ENCODE measurements at regions not wholly inside any gene's neighbourhood (a gene's known extent, or its start where the extent isn't known, plus 50 kb on each side); places are given as distances from the start of the nearest gene placed in this dataset.

GRCh38 chr17:68127914-68128313 is 92.4 kb downstream of the KPNA2 start:
- Mint-ChIP-seq H3K36me3 (ENCODE audit: low read depth) (peaks cover 65% of the 10 kb centered on the region), H3K9me3 (no peaks in the 10 kb centered on the region), H3K27me3 (no peaks in the 10 kb centered on the region), H3K4me1 (no peaks in the 10 kb centered on the region), H3K27ac (no peak overlapping the region), H3K4me3 (no peak overlapping the region)
- no peak for ATAC-seq (replicated peaks)

- Mint-ChIP-seq H3K36me3 (ENCODE audit: low read depth) (peaks cover 39% of the 10 kb centered on the region), H3K27me3 (no peaks in the 10 kb centered on the region), H3K9me3 (no peaks in the 10 kb centered on the region), H3K27ac (no peak overlapping the region), H3K4me1 (no peaks in the 10 kb centered on the region), H3K4me3 (no peak overlapping the region)
- no peak for ATAC-seq (replicated peaks)
Observed at GRCh38 chr17:68131456-68131855, 95.9 kb downstream of the KPNA2 start.

GRCh38 chr17:68133346-68134045 is 98.0 kb downstream of the KPNA2 start:
- no peak for ATAC-seq (replicated peaks)
- H3K9me3 Mint-ChIP-seq = no peaks in the 10 kb centered on the region

GRCh38 chr17:68134046-68134637 is 98.6 kb downstream of the KPNA2 start:
- Mint-ChIP-seq H3K36me3 (ENCODE audit: low read depth) (peaks cover 13% of the 10 kb centered on the region), H3K27ac (no peak overlapping the region), H3K4me1 (no peaks in the 10 kb centered on the region), H3K4me3 (no peak overlapping the region), H3K27me3 (no peaks in the 10 kb centered on the region), H3K9me3 (no peaks in the 10 kb centered on the region)
- no peak for ATAC-seq (replicated peaks)

More at GRCh38 chr17:68133346-68134045, 98.0 kb downstream of the KPNA2 start:
- Mint-ChIP-seq H3K4me1 (no peaks in the 10 kb centered on the region), H3K36me3 (ENCODE audit: low read depth) (peaks cover 20% of the 10 kb centered on the region), H3K27me3 (no peaks in the 10 kb centered on the region), H3K27ac (no peak overlapping the region), H3K4me3 (no peak overlapping the region)

GRCh38 chr17:68134731-68135130 is 99.2 kb downstream of the KPNA2 start:
- H3K27ac Mint-ChIP-seq = no peak overlapping the region
- H3K27me3 Mint-ChIP-seq = no peaks in the 10 kb centered on the region
- H3K4me3 Mint-ChIP-seq = no peak overlapping the region

DNA sequence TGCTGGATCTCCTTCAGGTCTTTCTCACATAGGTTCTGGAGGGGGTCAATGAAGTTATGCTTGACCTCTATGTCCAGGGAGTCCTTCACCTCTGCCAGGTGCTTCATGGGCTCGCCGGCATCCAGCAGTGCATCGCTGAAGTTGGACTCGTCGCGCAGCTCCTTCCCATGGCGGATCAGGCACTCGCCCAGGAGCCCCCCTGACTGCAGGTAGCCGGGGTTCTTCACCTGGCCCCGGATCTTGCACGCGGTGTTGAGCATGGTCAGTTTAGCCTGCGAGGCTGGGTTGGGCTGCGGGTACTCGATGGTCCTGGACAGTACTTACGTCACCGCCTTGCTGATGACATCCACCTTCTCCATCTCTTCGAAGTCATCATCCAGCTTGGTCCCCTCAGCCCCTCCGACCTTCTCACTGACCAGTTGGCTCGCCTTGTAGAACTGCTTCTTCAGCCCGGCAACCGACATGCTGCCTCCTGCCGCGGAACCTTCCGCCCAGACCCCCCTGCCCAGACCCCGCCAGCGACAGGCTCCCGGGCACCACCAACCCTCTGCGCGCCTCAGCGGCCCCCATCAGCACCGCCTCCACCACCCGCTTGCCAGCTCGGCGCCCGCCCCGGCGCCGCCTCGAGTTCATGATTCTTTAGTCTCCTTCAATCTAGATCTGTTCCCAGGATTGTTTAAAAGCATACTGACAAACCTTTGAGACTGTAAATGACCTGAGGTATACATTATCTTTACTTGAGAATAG is 99.8 kb downstream of the KPNA2 start:
- H3K36me3 Mint-ChIP-seq (ENCODE audit: low read depth) = peaks cover 8% of the 10 kb centered on the region
- no peaks in the 10 kb centered on the region for H3K4me1 Mint-ChIP-seq
- ATAC-seq (replicated peaks) = no peak
- H3K27me3 Mint-ChIP-seq = no peaks in the 10 kb centered on the region
- H3K9me3 Mint-ChIP-seq = no peaks in the 10 kb centered on the region
- H3K27ac Mint-ChIP-seq = no peak overlapping the region
- no peak overlapping the region for H3K4me3 Mint-ChIP-seq

More at GRCh38 chr17:68134731-68135130, 99.2 kb downstream of the KPNA2 start:
- H3K36me3 Mint-ChIP-seq (ENCODE audit: low read depth) = peaks cover 8% of the 10 kb centered on the region
- no peak for ATAC-seq (replicated peaks)
- no peaks in the 10 kb centered on the region for H3K4me1 Mint-ChIP-seq
- no peaks in the 10 kb centered on the region for H3K9me3 Mint-ChIP-seq

DNA sequence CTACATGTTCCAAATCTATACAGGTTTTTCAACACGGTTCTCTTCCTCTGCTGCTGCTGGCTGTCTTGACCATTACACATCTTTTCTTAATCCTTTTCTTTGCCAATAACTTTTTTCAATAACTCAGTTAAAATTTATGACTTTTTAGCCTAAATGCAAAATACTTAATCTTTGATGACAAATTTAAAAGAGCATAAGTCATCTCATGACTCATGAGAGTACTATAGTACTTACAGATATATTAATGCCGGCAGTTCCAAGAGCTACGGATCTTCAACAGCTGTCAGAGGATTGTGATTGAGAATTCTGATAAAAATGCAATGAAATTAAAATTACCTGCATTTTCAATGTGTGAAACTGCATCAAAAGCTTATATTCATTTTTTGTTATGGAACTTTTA is 105.5 kb downstream of the KPNA2 start:
- Mint-ChIP-seq H3K4me3 (no peak overlapping the region), H3K27ac (no peak overlapping the region), H3K4me1 (no peaks in the 10 kb centered on the region), H3K9me3 (no peaks in the 10 kb centered on the region), H3K27me3 (no peaks in the 10 kb centered on the region), H3K36me3 (ENCODE audit: low read depth) (no peaks in the 10 kb centered on the region)
- no peak for ATAC-seq (replicated peaks)

DNA sequence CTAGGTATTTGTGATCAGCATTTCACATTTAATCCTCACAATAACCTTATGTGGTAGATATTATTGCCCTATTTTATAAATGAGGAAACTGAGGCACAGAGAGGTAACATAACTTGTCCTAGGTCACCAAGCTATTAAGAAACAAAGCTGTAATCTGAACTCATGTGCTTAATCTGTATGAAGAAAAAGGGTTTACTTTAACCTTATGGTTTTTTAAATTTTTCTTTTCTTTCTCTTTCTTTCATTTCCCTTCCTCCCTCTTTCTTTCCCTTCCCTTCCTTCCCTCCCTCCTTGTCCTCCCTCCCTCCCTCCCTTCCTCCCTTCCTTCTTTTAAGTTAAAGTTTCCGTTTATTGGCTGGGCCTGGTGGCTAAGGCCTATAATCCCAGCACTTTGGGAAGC is 105.2 kb upstream of the AMZ2 start:
- H3K27me3 Mint-ChIP-seq = no peaks in the 10 kb centered on the region
- no peak for ATAC-seq (replicated peaks)
- H3K9me3 Mint-ChIP-seq = no peaks in the 10 kb centered on the region
- H3K36me3 Mint-ChIP-seq (ENCODE audit: low read depth) = no peaks in the 10 kb centered on the region
- H3K27ac Mint-ChIP-seq = no peak overlapping the region
- H3K4me1 Mint-ChIP-seq = no peaks in the 10 kb centered on the region
- H3K4me3 Mint-ChIP-seq = no peak overlapping the region

DNA sequence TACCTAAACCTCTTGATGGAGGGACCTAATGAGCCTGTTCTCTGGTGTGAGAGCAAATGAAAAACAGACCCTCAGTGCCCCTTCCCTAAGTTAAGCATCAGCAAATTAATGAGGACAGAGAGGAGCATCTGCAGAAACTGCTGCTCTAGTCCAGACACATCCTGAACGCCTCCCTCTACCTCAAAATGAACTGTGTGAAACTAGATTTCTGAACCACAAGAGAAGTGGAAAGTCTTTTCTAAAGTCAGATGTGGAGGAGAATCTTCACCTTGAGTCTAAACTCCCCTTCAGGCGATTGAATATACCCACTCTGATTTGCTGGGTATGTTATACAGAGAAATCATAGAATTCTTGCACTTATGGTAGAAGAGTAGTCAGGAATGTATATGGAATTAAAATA is 104.4 kb upstream of the AMZ2 start:
- no peak overlapping the region for H3K27ac Mint-ChIP-seq

DNA sequence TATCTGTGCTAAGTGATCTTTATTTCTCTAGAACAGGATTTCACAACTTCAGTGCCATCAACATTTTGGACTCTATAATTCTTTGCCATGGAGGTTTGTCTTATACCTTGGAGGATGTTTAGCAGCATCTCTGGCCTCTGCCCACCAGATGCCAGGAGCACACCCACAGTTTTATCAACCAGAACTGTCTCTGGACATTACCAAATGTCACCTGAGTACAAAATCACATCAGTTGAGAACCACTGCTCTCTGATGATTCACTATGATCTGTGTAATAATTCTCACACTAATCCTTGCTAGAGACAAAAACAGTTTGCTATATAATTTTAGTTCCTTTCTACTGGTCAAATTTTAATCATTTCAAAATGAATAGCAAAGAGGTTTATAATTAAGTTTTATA is 102.8 kb upstream of the AMZ2 start:
- Mint-ChIP-seq H3K27ac (no peak overlapping the region), H3K9me3 (no peaks in the 10 kb centered on the region), H3K4me3 (no peak overlapping the region), H3K27me3 (no peaks in the 10 kb centered on the region), H3K36me3 (ENCODE audit: low read depth) (no peaks in the 10 kb centered on the region), H3K4me1 (no peaks in the 10 kb centered on the region)
- no peak for ATAC-seq (replicated peaks)

More for the DNA sequence above, 104.4 kb upstream of the AMZ2 start:
- H3K9me3 Mint-ChIP-seq = no peaks in the 10 kb centered on the region
- H3K4me1 Mint-ChIP-seq = no peaks in the 10 kb centered on the region
- H3K4me3 Mint-ChIP-seq = no peak overlapping the region
- H3K27me3 Mint-ChIP-seq = no peaks in the 10 kb centered on the region
- H3K36me3 Mint-ChIP-seq (ENCODE audit: low read depth) = no peaks in the 10 kb centered on the region
- ATAC-seq (replicated peaks) = no peak

- ATAC-seq (replicated peaks) = no peak
- Mint-ChIP-seq H3K9me3 (no peaks in the 10 kb centered on the region), H3K4me1 (no peaks in the 10 kb centered on the region), H3K27ac (no peak overlapping the region), H3K27me3 (no peaks in the 10 kb centered on the region), H3K36me3 (ENCODE audit: low read depth) (no peaks in the 10 kb centered on the region), H3K4me3 (no peak overlapping the region)
Observed at GRCh38 chr17:68148936-68149335, 98.9 kb upstream of the AMZ2 start.

GRCh38 chr17:68152161-68152571 is 95.7 kb upstream of the AMZ2 start:
- no peak for ATAC-seq (replicated peaks)
- H3K9me3 Mint-ChIP-seq = no peaks in the 10 kb centered on the region
- no peak overlapping the region for H3K4me3 Mint-ChIP-seq
- H3K27me3 Mint-ChIP-seq = no peaks in the 10 kb centered on the region
- H3K27ac Mint-ChIP-seq = no peak overlapping the region
- H3K4me1 Mint-ChIP-seq = no peaks in the 10 kb centered on the region
- H3K36me3 Mint-ChIP-seq (ENCODE audit: low read depth) = no peaks in the 10 kb centered on the region

DNA sequence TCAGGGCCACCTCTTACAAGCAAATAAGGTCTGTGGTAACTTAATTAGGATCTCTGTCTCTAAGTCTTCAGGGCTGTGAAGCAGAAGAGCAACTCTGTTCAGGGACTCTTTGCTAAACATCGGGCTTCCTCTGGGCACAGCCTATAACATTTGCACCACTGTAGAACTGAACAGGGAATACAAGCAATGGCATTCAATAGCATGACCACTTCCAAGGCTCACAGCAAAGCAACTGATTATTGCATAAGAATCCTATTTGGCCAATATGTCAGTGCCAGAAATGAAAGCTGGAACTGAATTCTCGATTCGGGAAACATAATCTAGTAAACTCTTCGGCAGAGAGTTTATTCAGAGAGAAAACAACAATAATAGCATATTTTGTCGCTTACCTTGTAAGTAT is 92.2 kb upstream of the AMZ2 start:
- no peaks in the 10 kb centered on the region for H3K27me3 Mint-ChIP-seq
- no peaks in the 10 kb centered on the region for H3K4me1 Mint-ChIP-seq
- H3K9me3 Mint-ChIP-seq = no peaks in the 10 kb centered on the region
- H3K27ac Mint-ChIP-seq = no peak overlapping the region
- no peak for ATAC-seq (replicated peaks)
- H3K36me3 Mint-ChIP-seq (ENCODE audit: low read depth) = no peaks in the 10 kb centered on the region
- no peak overlapping the region for H3K4me3 Mint-ChIP-seq

DNA sequence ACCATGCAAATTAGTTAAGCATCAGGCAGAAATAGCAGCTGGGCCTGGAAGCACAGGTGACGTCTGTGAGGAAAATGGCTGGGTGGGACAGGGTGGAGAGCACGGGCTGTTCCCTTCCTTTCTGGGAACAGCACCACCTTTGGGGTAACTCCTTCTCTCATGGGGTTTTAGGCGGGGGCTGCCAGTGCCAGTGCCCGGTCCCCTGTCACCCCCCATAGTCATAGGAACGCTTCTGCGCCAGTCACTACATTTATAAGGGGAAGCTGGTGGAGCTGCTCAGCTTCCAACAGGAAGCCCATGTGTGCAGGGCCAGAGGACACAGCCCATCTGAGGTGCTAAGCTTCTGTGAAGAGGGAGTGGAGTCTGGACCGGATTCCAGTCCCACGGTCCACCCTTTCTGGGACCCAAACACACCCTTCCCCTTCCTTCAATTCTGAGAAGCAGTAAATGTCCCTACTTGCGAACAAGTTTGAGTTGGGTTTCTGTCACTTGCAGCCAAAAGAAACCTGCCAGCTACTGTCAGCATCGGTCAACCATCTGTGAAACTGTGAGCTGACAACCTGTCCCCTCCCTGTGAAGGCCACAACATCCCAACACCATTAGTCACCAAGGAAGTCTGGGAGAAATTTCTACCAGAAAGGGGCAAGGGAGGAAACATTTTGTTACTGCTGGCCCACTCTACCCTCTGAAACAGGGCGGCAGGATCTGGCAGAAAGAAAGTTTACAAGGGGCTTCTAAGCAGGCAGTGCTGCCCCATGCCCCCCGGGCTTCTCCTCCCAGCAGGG is 86.0 kb upstream of the AMZ2 start:
- Mint-ChIP-seq H3K4me3 (no peak overlapping the region), H3K4me1 (no peaks in the 10 kb centered on the region), H3K9me3 (no peaks in the 10 kb centered on the region), H3K27ac (no peak overlapping the region), H3K27me3 (no peaks in the 10 kb centered on the region), H3K36me3 (ENCODE audit: low read depth) (no peaks in the 10 kb centered on the region)
- ATAC-seq (replicated peaks) = no peak
